ENCODE measurements at regions not wholly inside any gene's neighbourhood (a gene's known extent, or its start where the extent isn't known, plus 50 kb on each side); places are given as distances from the start of the nearest gene placed in this dataset.

DNA sequence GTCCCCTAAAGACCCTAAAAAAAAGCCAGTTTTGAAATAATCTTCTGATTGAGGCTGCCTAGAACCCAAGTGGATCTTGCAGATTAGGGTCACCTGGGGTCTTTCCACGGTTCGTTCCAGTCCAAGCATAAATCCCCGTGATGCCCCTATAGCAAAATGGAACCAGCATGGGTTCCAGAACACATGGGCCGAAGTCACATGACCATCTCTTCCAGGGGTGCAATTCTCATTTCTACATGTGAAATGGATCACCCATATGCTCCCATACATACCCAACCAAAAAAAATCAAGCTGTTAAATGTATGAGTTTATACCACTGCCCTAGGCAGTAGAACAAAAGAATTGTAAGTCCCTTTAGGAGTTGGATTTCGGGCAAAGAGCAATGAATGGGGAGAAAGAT, 245.4 kb downstream of the SKIDA1 start:
- no peaks in the 10 kb centered on the region for H3K4me1 ChIP-seq (ENCODE audit: insufficient read depth, insufficient read length)
- H3K36me3 ChIP-seq (ENCODE audit: insufficient read depth, insufficient read length, low read length): no peaks in the 10 kb centered on the region
- TF ChIP-seq SUZ12 (IDR thresholded peaks at IDR 0.05; ENCODE audit: extremely low read depth, insufficient read depth, insufficient read length) (no peak), YY1 (IDR thresholded peaks at IDR 0.05; ENCODE audit: insufficient read depth, insufficient read length) (no peak), ZNF274 (IDR thresholded peaks at IDR 0.05; ENCODE audit: low read depth, low read length) (no peak)
- DNase-seq (ENCODE audit: low read depth, low spot score): no peak
- H3K9me3 ChIP-seq (ENCODE audit: insufficient read depth, low read length): no peaks in the 10 kb centered on the region
- no peak overlapping the region for H3K4me3 ChIP-seq (ENCODE audit: insufficient read length, low read depth)
- H3K27me3 ChIP-seq (ENCODE audit: insufficient read depth, insufficient read length): no peaks in the 10 kb centered on the region
- H3K9ac ChIP-seq (ENCODE audit: insufficient read length, low read depth): no peak overlapping the region

DNA sequence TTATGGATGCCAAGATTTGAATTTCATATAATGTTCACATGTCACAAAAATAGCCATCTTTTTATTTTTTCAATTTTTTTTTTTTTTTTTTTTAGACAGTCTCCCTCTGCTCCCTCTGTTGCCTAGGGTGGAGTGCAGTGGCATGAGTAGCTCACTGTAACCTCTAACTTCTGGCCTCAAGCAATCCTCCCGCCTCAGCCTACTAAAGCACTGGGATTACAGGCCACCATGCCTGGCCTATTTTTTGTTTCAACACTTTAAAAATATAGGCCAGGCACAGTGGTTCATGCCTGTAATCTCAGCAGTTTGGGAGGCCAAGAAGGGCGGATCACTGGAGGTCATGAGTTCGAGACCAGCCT, 246.3 kb downstream of the SKIDA1 start:
- H3K4me1 ChIP-seq (ENCODE audit: insufficient read depth, insufficient read length): no peaks in the 10 kb centered on the region
- no peak for TF ChIP-seq SUZ12 (IDR thresholded peaks at IDR 0.05; ENCODE audit: extremely low read depth, insufficient read depth, insufficient read length)
- no peak for TF ChIP-seq ZNF274 (IDR thresholded peaks at IDR 0.05; ENCODE audit: low read depth, low read length)
- TF ChIP-seq YY1 (IDR thresholded peaks at IDR 0.05; ENCODE audit: insufficient read depth, insufficient read length): no peak
- H3K9ac ChIP-seq (ENCODE audit: insufficient read length, low read depth): no peak overlapping the region
- H3K9me3 ChIP-seq (ENCODE audit: insufficient read depth, low read length): no peaks in the 10 kb centered on the region
- H3K4me3 ChIP-seq (ENCODE audit: insufficient read length, low read depth): no peak overlapping the region
- H3K27me3 ChIP-seq (ENCODE audit: insufficient read depth, insufficient read length): no peaks in the 10 kb centered on the region
- DNase-seq (ENCODE audit: low read depth, low spot score): no peak
- H3K36me3 ChIP-seq (ENCODE audit: insufficient read depth, insufficient read length, low read length): no peaks in the 10 kb centered on the region

GRCh38 chr10:21278491-21279216, 246.8 kb downstream of the SKIDA1 start:
- Histone ChIP-seq H3K36me3 (ENCODE audit: insufficient read depth, insufficient read length, low read length) (no peaks in the 10 kb centered on the region), H3K4me3 (ENCODE audit: insufficient read length, low read depth) (no peak overlapping the region), H3K4me1 (ENCODE audit: insufficient read depth, insufficient read length) (no peaks in the 10 kb centered on the region), H3K9ac (ENCODE audit: insufficient read length, low read depth) (no peak overlapping the region), H3K9me3 (ENCODE audit: insufficient read depth, low read length) (no peaks in the 10 kb centered on the region), H3K27me3 (ENCODE audit: insufficient read depth, insufficient read length) (no peaks in the 10 kb centered on the region)
- DNase-seq (ENCODE audit: low read depth, low spot score): peak; percentile 80
- TF ChIP-seq YY1 (IDR thresholded peaks at IDR 0.05; ENCODE audit: insufficient read depth, insufficient read length) (no peak), SUZ12 (IDR thresholded peaks at IDR 0.05; ENCODE audit: extremely low read depth, insufficient read depth, insufficient read length) (no peak), ZNF274 (IDR thresholded peaks at IDR 0.05; ENCODE audit: low read depth, low read length) (no peak)

- H3K4me3 ChIP-seq (ENCODE audit: insufficient read length, low read depth): no peak overlapping the region
- no peaks in the 10 kb centered on the region for H3K27me3 ChIP-seq (ENCODE audit: insufficient read depth, insufficient read length)
- no peaks in the 10 kb centered on the region for H3K36me3 ChIP-seq (ENCODE audit: insufficient read depth, insufficient read length, low read length)
- H3K9me3 ChIP-seq (ENCODE audit: insufficient read depth, low read length): no peaks in the 10 kb centered on the region; the same call in 1 of the 2 replicates
- H3K4me1 ChIP-seq (ENCODE audit: insufficient read depth, insufficient read length): no peaks in the 10 kb centered on the region
- TF ChIP-seq ZNF274 (IDR thresholded peaks at IDR 0.05; ENCODE audit: low read depth, low read length) (no peak), SUZ12 (IDR thresholded peaks at IDR 0.05; ENCODE audit: extremely low read depth, insufficient read depth, insufficient read length) (no peak), YY1 (IDR thresholded peaks at IDR 0.05; ENCODE audit: insufficient read depth, insufficient read length) (no peak)
- H3K9ac ChIP-seq (ENCODE audit: insufficient read length, low read depth): no peak overlapping the region
- no peak for DNase-seq (ENCODE audit: low read depth, low spot score)
Observed at GRCh38 chr10:21273400-21273968, 252.0 kb downstream of the SKIDA1 start.

GRCh38 chr10:21272643-21273399, 252.7 kb downstream of the SKIDA1 start:
- no peak for DNase-seq (ENCODE audit: low read depth, low spot score)
- Histone ChIP-seq H3K27me3 (ENCODE audit: insufficient read depth, insufficient read length) (no peaks in the 10 kb centered on the region), H3K4me3 (ENCODE audit: insufficient read length, low read depth) (no peak overlapping the region), H3K9ac (ENCODE audit: insufficient read length, low read depth) (no peak overlapping the region), H3K4me1 (ENCODE audit: insufficient read depth, insufficient read length) (no peaks in the 10 kb centered on the region), H3K36me3 (ENCODE audit: insufficient read depth, insufficient read length, low read length) (peaks cover 4% of the 10 kb centered on the region), H3K9me3 (ENCODE audit: insufficient read depth, low read length) (no peaks in the 10 kb centered on the region; the same call in 1 of the 2 replicates)
- no peak for TF ChIP-seq YY1 (IDR thresholded peaks at IDR 0.05; ENCODE audit: insufficient read depth, insufficient read length)
- no peak for TF ChIP-seq ZNF274 (IDR thresholded peaks at IDR 0.05; ENCODE audit: low read depth, low read length)
- TF ChIP-seq SUZ12 (IDR thresholded peaks at IDR 0.05; ENCODE audit: extremely low read depth, insufficient read depth, insufficient read length): no peak

- Histone ChIP-seq H3K36me3 (ENCODE audit: insufficient read depth, insufficient read length, low read length) (peaks cover 6% of the 10 kb centered on the region), H3K4me3 (ENCODE audit: insufficient read length, low read depth) (no peak overlapping the region), H3K27me3 (ENCODE audit: insufficient read depth, insufficient read length) (no peaks in the 10 kb centered on the region), H3K9ac (ENCODE audit: insufficient read length, low read depth) (no peak overlapping the region), H3K9me3 (ENCODE audit: insufficient read depth, low read length) (no peaks in the 10 kb centered on the region; the same call in 1 of the 2 replicates), H3K4me1 (ENCODE audit: insufficient read depth, insufficient read length) (no peaks in the 10 kb centered on the region)
- TF ChIP-seq SUZ12 (IDR thresholded peaks at IDR 0.05; ENCODE audit: extremely low read depth, insufficient read depth, insufficient read length): no peak
- no peak for TF ChIP-seq YY1 (IDR thresholded peaks at IDR 0.05; ENCODE audit: insufficient read depth, insufficient read length)
- no peak for TF ChIP-seq ZNF274 (IDR thresholded peaks at IDR 0.05; ENCODE audit: low read depth, low read length)
- DNase-seq (ENCODE audit: low read depth, low spot score): no peak
Observed at GRCh38 chr10:21270976-21271375, 254.5 kb downstream of the SKIDA1 start.

GRCh38 chr10:21269289-21269688, 256.2 kb downstream of the SKIDA1 start:
- TF ChIP-seq SUZ12 (IDR thresholded peaks at IDR 0.05; ENCODE audit: extremely low read depth, insufficient read depth, insufficient read length): no peak
- no peak for TF ChIP-seq YY1 (IDR thresholded peaks at IDR 0.05; ENCODE audit: insufficient read depth, insufficient read length)
- TF ChIP-seq ZNF274 (IDR thresholded peaks at IDR 0.05; ENCODE audit: low read depth, low read length): no peak
- no peak for DNase-seq (ENCODE audit: low read depth, low spot score)
- no peak overlapping the region for H3K4me3 ChIP-seq (ENCODE audit: insufficient read length, low read depth)
- H3K9ac ChIP-seq (ENCODE audit: insufficient read length, low read depth): no peak overlapping the region
- H3K9me3 ChIP-seq (ENCODE audit: insufficient read depth, low read length): no peaks in the 10 kb centered on the region; the same call in 1 of the 2 replicates
- H3K36me3 ChIP-seq (ENCODE audit: insufficient read depth, insufficient read length, low read length): peaks cover 6% of the 10 kb centered on the region
- no peaks in the 10 kb centered on the region for H3K4me1 ChIP-seq (ENCODE audit: insufficient read depth, insufficient read length)
- H3K27me3 ChIP-seq (ENCODE audit: insufficient read depth, insufficient read length): no peaks in the 10 kb centered on the region

Measured in NT2/D1 (cell line).